GM19395 (cell line): ENCODE measurements at regions not wholly inside any gene's neighbourhood (a gene's known extent, or its start where the extent isn't known, plus 50 kb on each side); places are given as distances from the start of the nearest gene placed in this dataset.
A peak's percentile ranks its signal among the peaks of the same experiment; 100 is the strongest.

Experiments
- ATAC-seq: cut with Tn5 transposase; IDR thresholded peaks from one replicate; pipeline ENCODE4 v1.9.1; 2021; ENCODE audit warnings: mild to moderate bottlenecking, moderate library complexity; ENCODE audit not compliant: unreplicated experiment

DNA sequence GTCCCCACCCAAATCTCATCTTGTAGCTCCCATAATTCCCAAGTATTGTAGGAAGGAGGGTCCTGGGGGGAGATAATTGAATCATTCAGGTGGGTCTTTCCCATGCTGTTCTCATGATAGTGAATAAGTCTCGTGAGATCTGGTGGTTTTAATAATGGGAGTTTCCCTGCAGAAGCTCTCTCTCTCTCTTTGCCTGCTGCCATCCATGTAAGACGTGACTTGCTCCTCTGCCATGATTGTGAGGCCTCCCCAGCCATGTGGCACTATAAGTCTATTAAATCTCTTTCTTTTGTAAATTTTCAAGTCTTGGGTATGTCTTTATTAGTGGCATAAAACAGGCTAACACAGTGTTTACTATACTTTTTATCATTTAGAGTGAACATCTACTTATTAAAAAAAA lies 338.8 kb downstream of the ANKRD7 start:
- no peak for ATAC-seq

DNA sequence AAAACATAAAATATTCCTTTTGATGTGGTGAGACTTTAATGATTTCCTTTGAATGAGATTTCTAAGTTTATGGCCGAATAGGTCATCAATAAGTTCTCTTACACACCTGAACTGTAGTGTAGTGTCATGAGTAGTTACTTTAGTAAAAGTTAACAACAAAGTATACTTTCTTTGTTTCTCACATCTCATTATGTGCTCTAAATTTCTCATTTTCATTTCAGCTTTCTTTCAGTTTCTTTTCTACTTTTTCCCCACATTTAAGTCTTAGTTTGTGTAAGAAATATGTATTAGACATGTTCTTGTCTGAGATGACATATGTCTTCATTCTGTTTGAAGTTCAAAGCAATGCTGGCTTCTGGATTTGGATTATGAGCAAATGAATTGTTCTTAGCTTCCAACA lies 348.1 kb downstream of the ANKRD7 start:
- ATAC-seq = no peak

DNA sequence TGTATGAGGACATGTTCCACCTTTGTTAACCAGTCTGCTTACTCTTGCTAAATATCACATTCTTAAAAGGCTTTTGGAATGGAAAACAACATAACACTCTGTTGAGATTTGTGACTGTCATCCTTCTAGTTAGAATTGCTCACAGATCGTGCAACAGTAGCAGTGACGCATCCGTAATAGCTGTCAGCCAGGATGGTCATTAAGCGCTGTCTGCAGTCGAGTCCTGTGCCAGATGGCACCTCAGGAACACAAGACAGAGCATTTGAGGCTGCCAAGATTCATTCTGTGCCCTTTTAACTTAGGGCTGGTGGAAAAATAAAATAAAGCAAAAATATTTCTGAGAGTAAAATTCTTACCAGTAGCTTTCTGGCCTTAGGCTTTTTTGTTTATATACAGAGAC lies 348.6 kb downstream of the ANKRD7 start:
- ATAC-seq = no peak

DNA sequence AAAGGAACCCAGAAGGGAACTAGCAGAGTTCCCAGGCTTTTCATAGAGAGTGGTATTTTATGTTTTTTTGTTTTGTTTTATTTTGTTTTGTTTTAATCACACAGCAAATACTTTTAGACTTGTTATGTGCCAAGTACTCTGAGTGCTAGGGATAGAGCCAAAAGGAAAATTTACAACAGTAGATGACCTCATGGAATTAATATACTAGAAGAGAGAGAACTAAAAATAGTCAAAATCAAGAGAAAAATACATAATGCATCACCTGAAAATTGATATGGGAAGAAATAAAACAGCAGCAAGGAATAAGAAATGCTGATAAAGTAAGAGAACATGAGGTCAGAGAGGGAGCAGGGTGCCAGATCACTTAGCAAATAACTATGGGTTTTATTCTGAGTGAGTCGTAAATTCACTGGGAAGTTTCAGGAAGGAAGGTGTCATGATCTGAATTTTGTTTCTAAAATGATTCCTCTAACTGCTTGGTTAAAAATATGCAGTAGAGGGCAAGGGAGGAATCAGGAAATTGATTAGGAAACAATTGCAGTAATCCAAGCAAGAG lies 351.0 kb downstream of the ANKRD7 start:
- no peak for ATAC-seq

DNA sequence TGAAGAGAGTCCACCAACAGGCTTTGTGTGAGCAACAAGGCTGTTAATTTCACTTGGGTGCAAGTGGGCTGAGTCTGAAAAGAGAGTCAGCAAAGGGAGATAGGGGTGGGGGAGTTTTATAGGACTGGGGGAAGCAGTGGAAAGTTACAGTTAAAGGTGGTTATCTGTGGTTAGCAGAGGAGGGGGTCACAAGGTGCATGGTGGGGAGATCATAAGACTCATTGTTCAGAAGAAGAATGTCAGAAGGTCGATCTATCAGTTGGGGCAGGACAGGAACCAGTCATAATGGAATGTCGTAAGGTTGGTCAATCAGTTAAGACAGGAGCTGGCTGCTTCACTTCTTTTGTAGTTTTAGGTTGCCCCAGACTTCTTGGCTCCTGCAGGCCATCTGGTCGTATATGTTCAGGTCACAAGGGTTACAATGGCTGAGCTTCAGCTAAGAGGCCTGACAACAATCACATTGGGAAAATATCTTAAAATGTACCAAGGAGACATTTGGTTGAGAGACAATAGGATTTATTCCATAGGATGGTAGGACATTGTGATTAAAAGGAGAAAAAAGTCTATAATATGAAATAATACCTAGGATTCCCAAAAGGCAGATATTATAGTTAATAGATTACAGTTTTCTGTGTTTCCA lies 356.4 kb downstream of the ANKRD7 start:
- ATAC-seq = no peak

DNA sequence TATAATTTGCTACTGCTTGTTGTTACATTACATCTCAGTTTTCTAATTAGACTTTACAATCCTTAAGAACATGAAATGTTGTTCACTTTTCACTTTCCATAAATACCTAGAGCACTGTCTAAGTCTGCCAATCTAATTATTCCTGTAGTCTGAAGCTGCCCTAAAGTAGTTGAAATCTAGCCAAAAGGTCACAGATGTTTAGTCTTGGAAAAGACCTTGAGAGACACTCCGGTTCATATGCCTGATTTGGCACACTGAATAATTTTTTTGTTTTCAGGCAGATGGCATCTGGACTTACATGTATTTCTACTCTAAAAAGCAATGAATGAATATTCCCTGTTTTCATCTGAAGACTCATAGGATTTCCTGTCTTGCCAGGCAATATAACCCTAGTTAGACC lies 359.1 kb downstream of the ANKRD7 start:
- no peak for ATAC-seq

DNA sequence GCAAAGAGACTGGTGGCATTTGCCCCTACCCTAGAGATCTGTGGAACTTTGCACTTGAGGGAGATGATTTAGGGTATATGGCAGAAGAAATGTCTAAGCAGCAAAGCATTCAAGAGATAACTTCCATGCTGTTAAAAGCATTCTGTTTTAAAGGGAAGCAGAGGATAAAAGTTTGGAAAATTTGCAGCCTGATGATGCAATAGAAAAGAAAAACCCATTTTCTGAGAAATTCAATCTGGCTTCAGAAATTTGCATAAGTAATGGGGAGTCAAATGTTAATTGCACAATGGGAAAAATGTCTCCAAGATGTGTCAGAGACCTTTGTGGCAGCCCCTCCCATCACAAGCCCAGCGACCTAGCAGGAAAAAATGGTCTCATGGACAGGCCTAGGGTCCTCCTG lies 361.7 kb downstream of the ANKRD7 start:
- ATAC-seq = no peak

DNA sequence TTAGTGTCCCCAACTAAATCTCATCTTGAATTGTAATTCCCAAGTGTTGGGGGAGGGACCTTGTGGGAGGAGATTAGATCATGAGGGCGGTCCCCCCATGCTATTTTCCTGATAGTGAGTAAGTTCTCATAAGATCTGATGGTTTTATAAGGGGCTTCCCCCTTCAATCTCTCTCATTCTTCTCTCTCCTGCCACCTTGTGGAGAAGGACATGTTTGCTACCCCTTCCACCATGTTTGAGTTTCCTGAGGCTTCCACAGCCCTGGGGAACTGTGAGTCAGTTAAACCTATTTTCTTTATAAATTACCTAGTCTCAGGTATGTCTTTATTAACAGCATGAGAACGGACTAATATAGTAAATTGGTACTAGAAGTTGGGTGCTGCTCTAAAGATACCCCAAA lies 365.6 kb downstream of the ANKRD7 start:
- peak; percentile 78 for ATAC-seq

DNA sequence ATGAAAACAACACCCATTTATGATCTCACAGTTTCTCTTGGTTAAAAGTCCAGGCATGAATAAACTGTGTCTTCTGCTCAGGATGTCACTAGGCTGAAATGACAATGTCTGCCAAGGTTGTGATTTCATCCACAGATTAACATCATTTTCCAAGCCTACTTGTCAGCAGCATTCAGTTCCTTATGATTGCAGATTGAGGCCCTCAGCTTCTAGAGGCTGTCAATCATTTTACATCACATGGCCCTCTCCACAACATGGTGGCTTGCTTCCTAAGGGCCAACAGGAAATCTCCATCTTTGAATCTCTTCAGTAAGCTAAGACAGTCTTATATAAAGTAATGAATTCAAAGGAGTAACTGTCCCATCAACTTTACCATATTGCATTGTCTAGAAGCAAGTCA lies 377.6 kb downstream of the ANKRD7 start:
- no peak for ATAC-seq

DNA sequence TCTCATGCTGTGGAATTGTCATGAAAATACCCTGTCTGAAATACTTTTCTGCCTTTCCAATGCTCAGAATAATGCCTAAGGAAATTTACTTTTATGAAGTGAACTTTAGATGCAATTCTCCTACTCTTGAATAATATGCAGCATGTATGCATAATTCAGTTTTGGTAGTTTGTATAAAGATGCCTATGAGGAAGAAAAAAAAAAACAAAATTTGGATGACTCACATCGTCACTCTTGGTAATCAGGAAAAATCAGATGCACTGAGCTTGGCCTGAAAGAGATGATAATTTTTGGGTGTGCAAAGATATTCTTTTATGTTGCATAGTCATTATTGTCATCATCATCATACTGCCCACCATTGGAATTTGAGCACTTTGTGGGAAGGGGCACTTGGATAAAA lies 382.1 kb downstream of the ANKRD7 start:
- ATAC-seq = no peak

DNA sequence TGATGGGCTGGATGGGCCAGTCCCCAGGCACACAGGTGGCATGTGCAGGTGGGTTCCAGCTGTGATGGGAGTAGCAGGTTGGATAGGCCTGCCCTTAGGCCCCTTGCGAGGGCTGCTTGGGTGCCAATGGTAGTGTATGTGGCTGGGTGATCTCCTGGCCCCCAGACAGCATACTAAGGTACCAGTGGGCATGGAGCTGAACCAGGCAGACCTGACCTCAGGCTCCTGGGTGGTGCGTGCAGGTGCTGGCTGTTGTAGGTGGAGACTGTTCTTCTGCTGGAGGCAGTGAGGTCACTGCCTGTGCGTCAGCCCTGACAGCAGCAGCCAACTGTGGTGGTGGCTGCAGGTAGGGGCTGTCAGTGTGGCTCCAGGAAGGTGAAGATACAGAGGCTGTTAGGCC lies 384.7 kb downstream of the ANKRD7 start:
- ATAC-seq = no peak

DNA sequence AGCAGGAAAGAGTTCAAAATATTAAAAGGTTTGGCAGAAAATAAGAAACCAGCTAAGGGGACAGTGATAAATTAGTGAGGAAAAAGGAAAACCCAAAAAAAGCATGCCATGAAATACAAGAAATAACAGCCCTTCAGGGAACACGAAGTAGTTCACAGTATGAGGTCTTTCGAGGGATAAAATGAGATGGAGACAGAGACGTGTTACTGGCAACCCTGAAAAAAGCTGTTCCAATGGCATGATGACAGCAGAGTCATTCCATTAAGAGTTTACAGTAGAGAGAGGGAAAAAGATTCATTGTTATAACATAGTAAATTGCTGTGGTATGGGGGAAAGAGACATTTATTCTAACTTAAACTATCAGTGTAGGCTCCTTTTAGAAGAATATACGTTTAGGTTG lies 391.2 kb downstream of the ANKRD7 start:
- ATAC-seq = no peak

DNA sequence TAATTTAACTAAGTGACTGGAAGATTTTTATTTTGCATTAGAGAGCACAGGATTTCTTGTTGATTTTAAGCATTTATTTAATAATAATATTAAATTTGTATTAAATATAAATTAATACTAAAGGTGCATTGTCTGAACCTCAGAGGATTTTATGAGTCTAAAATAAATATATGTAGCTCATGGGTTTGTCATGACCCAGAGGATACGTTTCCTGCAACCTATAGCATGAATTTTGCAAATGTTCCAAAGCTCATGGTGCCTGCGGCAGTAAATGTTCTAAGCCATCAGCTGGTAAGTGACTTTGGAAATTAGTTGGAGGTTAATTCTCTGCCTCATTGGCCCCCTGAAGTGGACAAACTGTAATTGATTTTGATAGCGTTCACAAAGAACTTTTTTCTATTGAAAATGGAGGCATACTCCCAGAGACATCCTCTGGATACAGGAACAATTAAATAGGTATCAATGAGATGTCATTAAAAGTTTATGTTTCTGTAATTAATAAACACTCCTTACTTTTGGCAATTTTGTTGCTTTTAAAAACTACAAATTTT lies 397.4 kb downstream of the ANKRD7 start:
- ATAC-seq = no peak

DNA sequence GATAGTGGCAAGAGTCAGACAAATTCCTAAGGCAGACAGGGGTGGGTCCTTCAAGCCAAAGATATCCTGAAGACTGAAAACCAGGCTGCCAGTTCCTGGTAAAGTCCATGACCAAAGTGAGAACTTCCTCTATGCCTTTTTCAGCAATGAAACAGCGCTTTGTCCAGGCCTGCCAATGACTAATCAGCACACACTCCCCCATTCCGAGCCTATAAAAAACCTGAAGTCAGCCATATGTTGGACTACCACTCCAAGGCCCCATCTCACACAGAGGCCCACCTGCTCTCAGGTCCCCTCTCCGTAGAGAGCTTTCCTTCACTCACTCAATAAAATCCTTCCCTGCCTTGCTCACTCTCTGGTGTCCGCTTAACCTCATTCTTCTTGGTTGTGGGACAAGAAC lies 402.2 kb downstream of the ANKRD7 start:
- no peak for ATAC-seq

DNA sequence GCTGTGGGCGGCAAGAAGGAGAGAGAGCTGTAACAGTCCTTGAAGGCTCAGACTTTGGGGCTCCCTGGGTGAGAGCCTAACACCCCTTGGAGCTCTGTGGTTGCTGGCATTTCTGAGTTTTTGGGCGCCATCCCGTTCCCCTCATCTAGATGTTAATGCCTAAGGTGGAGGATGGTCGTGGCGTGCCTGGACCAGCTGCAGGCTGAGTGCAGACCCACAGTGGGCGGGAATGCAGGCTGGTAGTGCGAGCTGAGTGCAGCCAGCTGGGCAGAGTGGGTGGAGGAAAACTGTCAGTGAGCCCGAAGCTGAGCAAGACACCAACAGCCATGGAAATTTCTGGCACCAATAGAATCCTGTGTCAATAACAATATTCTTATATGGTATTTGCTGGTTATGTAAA lies 403.0 kb downstream of the ANKRD7 start:
- no peak for ATAC-seq

DNA sequence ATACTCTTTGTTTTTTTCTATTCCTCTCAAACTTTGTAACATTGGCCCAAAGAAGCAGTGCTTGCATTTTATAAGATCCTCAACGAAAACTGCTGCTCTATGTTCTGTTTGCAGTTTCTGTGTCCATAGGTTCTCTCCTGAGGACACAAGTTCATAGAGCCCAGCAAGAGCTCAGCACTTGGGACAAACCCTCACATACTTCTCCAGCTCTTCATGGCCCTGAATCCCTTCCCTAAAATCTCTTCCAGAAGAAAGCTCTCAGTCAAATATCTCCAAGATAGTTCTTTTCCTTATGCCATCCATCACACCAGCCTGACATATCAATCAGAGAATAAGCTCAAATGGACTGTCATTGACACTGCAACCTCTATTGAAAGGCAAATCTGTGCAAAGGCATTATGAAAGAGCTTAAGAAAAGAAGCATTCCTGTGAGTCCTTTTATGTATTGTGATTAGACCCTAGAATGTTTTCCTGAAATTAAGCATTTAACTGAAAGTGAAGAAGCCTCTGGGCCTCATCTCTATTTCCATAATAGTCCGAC lies 405.5 kb downstream of the ANKRD7 start:
- ATAC-seq = no peak

DNA sequence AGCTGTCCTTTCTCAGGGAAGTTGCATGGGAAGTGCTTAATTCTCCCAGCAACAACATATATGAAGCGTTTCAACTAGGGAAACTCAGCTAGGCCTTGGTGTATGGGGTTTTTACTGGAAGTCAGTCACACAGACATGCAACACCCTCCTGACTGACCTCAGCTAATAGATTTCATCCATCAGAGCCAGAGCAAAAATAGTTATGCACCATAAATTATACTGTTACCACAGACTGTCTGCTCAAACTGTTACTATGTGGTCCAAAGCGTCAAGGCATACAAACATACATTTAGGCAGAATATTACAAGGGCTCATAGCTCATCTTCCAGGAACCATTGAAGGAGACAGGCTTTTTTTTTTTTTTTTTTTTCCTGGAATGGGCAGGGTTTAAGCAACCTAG lies 417.9 kb downstream of the ANKRD7 start:
- no peak for ATAC-seq

DNA sequence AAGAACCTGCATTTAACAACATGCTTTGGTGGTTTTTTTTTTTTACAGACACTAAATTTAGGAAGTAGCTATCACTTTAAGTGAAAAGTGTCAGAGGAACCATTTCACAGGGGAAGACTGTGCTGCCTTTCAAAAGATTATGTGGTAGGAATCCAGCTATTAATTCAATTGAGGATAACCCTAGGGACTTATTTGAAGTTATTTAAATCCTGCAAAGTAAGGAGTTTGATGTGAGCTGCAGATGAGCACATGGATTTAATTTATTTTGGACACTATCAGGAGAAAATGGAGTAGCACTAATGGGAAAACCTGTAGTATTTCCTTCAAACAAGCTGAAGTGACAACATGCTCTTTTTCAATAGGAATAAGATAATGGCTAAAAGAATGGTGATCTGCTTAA lies 419.8 kb downstream of the ANKRD7 start:
- ATAC-seq = no peak

DNA sequence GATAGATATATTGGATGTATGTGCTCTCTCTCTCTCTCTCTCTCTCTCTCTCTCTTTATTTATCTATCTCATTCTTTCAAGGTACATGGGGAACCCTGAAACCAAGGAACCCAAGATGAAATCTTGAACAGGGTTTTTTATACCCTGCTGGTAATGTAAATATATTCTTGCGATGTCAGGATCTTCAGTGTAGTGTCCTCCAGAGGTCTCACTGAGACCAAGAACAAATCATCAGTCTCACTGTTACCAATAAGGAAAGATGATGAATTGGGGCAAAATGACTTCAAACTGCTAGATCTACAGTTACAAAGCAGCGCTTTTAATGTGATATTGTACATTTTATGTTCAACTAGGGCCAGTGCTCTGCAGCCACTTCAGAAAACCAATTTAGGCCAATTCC lies 423.5 kb downstream of the ANKRD7 start:
- ATAC-seq = no peak

DNA sequence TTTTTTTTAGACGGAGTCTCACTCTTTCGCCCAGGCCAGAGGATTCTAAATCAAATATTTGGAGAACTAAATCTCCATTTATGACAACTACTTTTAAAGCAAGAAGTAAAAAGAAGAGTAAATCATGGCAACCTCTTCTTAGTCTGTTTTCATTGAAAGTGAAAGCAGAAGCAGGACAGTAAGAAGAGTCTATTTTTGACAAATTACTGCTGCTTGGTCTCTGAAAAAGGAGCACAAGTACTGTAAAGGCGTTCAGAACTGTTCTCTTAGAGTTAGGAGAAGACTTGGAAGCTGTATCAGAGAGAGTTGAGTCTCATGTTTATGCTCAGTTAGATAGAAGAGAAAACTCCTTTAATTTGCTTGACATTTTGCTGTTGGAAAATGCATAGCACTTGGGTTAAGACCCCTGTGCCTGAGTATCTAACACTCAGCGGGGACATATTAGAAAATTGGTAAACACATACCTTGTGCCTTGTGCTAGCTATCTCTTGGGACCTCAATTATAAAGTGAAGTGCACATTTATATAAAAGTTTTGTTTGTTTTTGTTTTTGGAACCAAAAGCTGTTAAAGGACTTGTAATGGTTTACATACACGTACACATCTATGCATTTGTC lies 433.0 kb downstream of the ANKRD7 start:
- ATAC-seq = peak; percentile 95

DNA sequence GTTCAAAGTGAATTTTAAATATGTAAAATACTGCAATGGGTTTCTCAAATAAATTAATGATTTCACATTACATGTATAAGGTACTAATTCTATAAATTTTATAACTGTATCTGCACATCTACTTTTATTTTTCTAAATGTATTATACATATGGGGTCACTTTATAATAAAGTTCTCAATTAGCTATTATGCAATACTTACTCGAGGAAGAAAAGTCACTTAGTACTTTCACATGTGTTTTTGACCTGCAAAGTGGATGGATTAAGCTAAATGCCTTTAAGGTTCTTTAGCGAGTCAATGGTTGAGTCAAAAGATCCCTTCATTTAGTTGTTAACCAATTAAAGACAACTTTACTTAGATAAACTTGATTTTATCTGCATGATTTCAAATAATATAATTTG lies 437.8 kb downstream of the ANKRD7 start:
- no peak for ATAC-seq

DNA sequence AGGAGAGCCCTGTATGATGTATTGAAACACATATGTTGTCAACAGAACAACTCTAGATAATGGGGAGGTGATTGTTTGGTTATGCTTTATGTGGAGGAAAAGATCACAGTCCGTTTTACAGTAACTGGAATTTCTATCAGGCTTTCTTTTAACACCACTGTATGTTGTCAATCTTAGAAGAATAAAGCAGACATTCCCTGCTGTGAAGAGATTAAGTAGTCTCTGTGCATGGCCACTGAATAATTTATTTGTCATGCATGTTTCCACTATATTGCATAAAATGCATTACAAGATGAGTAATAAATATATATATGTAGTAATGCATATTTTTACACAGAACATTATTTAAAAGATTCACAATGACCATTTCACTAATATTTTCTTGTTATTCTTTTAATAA lies 440.0 kb downstream of the ANKRD7 start:
- ATAC-seq = no peak
